ENCODE measurements at regions not wholly inside any gene's neighbourhood (a gene's known extent, or its start where the extent isn't known, plus 50 kb on each side); places are given as distances from the start of the nearest gene placed in this dataset.

GRCh38 chr4:180532691-180533090 lies 1710.5 kb upstream of the TENM3 start:
- no peak for TF ChIP-seq CTCF (IDR thresholded peaks at IDR 0.05; ENCODE audit: insufficient read depth, low read depth, low read length)
- no peak overlapping the region for H3K4me3 ChIP-seq (ENCODE audit: low read depth, low read length)
- DNase-seq (ENCODE audit: low read depth), result no peak

DNA sequence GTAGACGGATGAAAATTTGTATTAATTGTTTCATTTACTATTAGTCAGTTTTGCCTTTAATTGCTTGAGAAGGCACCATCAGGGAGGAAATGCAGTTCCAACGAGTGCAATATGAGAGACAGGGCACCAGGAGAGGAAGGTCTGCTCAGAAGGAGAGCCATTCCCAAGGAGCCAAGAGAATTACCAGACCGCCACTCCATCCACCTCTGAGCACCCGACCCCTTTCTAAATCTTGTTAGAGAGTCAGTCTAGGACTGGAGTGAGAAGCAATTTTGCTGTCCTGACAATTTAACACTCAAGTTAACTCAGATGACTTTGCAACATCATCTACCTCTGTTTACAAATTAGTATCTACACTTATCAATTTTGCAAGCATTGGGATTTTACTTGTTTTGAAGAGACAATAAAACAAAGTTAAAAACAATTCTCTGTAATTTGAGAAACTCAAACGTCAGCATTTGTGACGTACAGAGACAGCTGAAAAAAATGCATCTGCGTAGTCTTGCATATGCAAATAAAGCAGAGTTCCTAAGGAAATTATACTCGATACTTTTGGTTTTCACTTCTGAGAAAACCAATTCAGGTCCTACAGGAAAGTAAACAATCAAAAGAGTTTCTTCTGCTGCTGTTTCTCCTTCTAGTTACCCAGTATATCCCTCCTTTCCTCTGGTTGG lies 1704.7 kb upstream of the TENM3 start:
- H3K4me3 ChIP-seq (ENCODE audit: low read depth, low read length), result no peak overlapping the region
- TF ChIP-seq CTCF (IDR thresholded peaks at IDR 0.05; ENCODE audit: insufficient read depth, low read depth, low read length), result no peak
- no peak for DNase-seq (ENCODE audit: low read depth)

GRCh38 chr4:180539284-180539683 lies 1703.9 kb upstream of the TENM3 start:
- no peak overlapping the region for H3K4me3 ChIP-seq (ENCODE audit: low read depth, low read length)
- no peak for TF ChIP-seq CTCF (IDR thresholded peaks at IDR 0.05; ENCODE audit: insufficient read depth, low read depth, low read length)
- DNase-seq (ENCODE audit: low read depth), result no peak

DNA sequence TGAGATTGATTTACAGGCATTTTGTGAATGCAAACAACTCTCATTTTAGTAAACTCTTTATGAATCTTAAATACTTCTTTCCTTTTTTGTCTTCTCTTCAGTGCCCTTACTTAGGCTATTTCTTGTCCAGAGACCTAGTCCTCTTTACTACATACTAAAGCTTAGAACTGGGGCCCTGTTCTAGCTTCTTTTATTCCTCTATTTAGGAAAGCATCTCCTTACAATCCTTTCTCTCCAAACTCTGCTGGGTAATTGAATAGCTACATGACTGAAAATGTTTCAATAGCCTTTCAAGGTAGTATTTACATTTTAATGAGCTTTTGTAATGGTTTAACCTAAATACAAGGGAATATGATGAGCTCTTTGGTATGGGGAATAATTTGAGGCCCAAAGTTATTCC lies 1701.5 kb upstream of the TENM3 start:
- H3K4me3 ChIP-seq (ENCODE audit: low read depth, low read length), result no peak overlapping the region
- DNase-seq (ENCODE audit: low read depth), result no peak
- no peak for TF ChIP-seq CTCF (IDR thresholded peaks at IDR 0.05; ENCODE audit: insufficient read depth, low read depth, low read length)

GRCh38 chr4:180542445-180543100 lies 1700.6 kb upstream of the TENM3 start:
- no peak for TF ChIP-seq CTCF (IDR thresholded peaks at IDR 0.05; ENCODE audit: insufficient read depth, low read depth, low read length)
- no peak for DNase-seq (ENCODE audit: low read depth)
- no peak overlapping the region for H3K4me3 ChIP-seq (ENCODE audit: low read depth, low read length)

- no peak for DNase-seq (ENCODE audit: low read depth)
- no peak overlapping the region for H3K4me3 ChIP-seq (ENCODE audit: low read depth, low read length)
- no peak for TF ChIP-seq CTCF (IDR thresholded peaks at IDR 0.05; ENCODE audit: insufficient read depth, low read depth, low read length)
Observed at GRCh38 chr4:180550106-180550505, 1693.1 kb upstream of the TENM3 start.
